ENCODE measurements at regions not wholly inside any gene's neighbourhood (a gene's known extent, or its start where the extent isn't known, plus 50 kb on each side); places are given as distances from the start of the nearest gene placed in this dataset.

DNA sequence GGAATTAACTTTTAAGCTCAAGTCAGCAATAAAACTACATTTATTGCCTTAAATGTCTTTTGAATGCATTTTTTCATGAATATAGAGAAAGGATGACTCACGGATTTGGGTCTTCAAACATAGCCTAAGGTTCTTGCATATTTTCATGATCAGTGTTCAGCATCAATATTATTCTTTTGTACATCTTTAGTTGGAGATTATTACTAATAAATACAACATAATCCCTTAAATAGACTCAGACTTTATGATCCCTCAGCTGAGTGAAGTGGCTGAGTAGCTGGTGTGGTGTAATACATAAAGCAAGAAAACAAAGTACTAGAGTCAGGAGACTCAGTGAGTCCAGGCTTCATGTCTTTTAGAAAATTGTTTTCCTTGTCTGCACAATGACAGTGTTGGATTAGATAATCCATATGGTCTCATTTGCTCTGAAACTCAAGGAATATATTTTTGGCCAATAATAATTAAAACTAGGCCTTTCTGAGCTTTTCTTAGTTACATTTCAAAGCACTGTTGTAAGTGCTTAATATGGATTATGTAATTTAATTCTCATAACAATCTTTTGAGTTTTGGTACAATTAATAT, 78.3 kb upstream of the UNC5C start:
- Histone ChIP-seq H3K27ac (ENCODE audit: low read depth, low read length) (no peak overlapping the region), H3K4me1 (ENCODE audit: control insufficient read depth, insufficient read depth, low read length) (no peaks in the 10 kb centered on the region; the same call in 1 of the 2 replicates), H3K36me3 (ENCODE audit: control insufficient read depth, insufficient read depth, low read length) (no peaks in the 10 kb centered on the region), H3K4me3 (ENCODE audit: low read depth, low read length) (no peak overlapping the region), H3K9ac (ENCODE audit: low read length) (no peak overlapping the region), H3K27me3 (ENCODE audit: control insufficient read depth, insufficient read depth, low read length) (no peaks in the 10 kb centered on the region), H3K9me3 (ENCODE audit: control insufficient read depth, insufficient read depth, low read depth, low read length) (no peaks in the 10 kb centered on the region)

DNA sequence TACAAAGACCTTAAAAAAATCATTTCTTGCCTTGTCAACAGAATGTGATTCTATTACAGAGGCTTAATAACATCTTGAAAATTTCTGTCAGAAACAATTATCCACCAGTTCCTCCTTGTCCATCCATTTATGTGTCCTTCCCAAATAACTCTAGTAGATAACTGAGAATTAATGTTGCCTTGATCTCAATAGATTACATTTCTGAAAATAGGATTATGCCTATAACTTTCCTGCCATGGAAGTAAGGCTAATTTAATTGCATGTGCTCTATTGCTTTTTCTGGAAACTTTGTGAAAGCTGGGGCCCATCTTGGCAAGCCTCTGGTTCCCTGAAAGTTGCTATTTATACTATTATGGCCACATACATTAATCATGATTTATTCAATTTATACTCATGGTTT, 76.2 kb upstream of the UNC5C start:
- H3K27me3 ChIP-seq (ENCODE audit: control insufficient read depth, insufficient read depth, low read length) = no peaks in the 10 kb centered on the region
- no peak overlapping the region for H3K4me3 ChIP-seq (ENCODE audit: low read depth, low read length)
- no peaks in the 10 kb centered on the region for H3K9me3 ChIP-seq (ENCODE audit: control insufficient read depth, insufficient read depth, low read depth, low read length)
- no peak overlapping the region for H3K27ac ChIP-seq (ENCODE audit: low read depth, low read length)
- H3K36me3 ChIP-seq (ENCODE audit: control insufficient read depth, insufficient read depth, low read length) = no peaks in the 10 kb centered on the region
- no peaks in the 10 kb centered on the region; the same call in 1 of the 2 replicates for H3K4me1 ChIP-seq (ENCODE audit: control insufficient read depth, insufficient read depth, low read length)
- H3K9ac ChIP-seq (ENCODE audit: low read length) = no peak overlapping the region

DNA sequence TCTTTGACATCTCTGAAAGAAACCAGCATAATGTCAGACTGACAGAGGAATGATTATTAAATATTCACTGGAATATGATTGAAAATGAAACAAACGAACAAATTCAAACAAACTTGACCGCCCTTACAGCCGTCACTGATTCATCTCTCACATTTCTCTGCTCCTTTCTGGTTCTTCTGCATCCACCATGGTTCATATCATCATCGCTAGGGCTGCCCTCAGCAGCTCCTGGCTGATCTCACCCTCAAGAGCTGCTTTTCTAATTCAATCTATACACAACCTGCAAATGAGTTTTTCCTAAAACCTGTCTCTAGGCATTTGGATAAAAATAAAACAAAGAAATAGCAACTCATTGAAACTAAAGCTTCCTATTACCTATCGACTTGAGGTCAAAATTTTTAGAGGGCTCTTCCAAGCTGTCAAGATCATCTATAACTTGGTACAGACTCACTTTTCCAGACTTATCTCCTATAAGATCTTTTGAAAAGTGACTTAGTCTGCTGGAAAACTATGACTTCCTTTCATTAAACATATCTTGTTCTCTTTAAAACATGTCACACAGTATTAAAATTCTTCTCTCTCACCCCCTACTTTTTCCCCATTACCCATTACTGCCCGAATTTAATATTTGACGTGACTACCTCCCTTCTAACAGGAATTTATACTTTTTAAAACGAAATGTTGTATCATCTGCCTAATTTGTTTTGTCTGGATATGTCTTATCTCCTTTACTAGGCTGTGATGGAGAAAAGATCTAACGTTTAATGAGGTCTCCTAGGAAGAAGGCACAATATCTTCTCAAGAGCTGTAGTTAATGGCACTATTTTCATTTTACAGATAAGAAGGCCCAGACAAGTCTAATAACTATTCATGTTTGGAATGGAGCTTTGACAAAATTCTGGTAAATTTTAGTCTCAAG, 71.0 kb upstream of the UNC5C start:
- no peak overlapping the region for H3K27ac ChIP-seq (ENCODE audit: low read depth, low read length)
- H3K36me3 ChIP-seq (ENCODE audit: control insufficient read depth, insufficient read depth, low read length) = no peaks in the 10 kb centered on the region
- H3K9ac ChIP-seq (ENCODE audit: low read length) = no peak overlapping the region

GRCh38 chr4:95614684-95615205, 66.0 kb upstream of the UNC5C start:
- H3K27me3 ChIP-seq (ENCODE audit: control insufficient read depth, insufficient read depth, low read length) = no peaks in the 10 kb centered on the region
- H3K9ac ChIP-seq (ENCODE audit: low read length) = no peak overlapping the region

More for the DNA sequence above, 71.0 kb upstream of the UNC5C start:
- Histone ChIP-seq H3K9me3 (ENCODE audit: control insufficient read depth, insufficient read depth, low read depth, low read length) (no peaks in the 10 kb centered on the region), H3K27me3 (ENCODE audit: control insufficient read depth, insufficient read depth, low read length) (no peaks in the 10 kb centered on the region), H3K4me1 (ENCODE audit: control insufficient read depth, insufficient read depth, low read length) (no peaks in the 10 kb centered on the region), H3K4me3 (ENCODE audit: low read depth, low read length) (no peak overlapping the region)

GRCh38 chr4:95610061-95610569, 61.3 kb upstream of the UNC5C start:
- no peaks in the 10 kb centered on the region for H3K36me3 ChIP-seq (ENCODE audit: control insufficient read depth, insufficient read depth, low read length)
- H3K4me3 ChIP-seq (ENCODE audit: low read depth, low read length) = no peak overlapping the region

More at GRCh38 chr4:95614684-95615205, 66.0 kb upstream of the UNC5C start:
- Histone ChIP-seq H3K4me3 (ENCODE audit: low read depth, low read length) (no peak overlapping the region), H3K27ac (ENCODE audit: low read depth, low read length) (no peak overlapping the region), H3K4me1 (ENCODE audit: control insufficient read depth, insufficient read depth, low read length) (peaks cover 5% of the 10 kb centered on the region; the same call in 1 of the 2 replicates), H3K9me3 (ENCODE audit: control insufficient read depth, insufficient read depth, low read depth, low read length) (no peaks in the 10 kb centered on the region), H3K36me3 (ENCODE audit: control insufficient read depth, insufficient read depth, low read length) (no peaks in the 10 kb centered on the region)

GRCh38 chr4:95606739-95607138, 58.0 kb upstream of the UNC5C start:
- no peaks in the 10 kb centered on the region for H3K9me3 ChIP-seq (ENCODE audit: control insufficient read depth, insufficient read depth, low read depth, low read length)
- H3K36me3 ChIP-seq (ENCODE audit: control insufficient read depth, insufficient read depth, low read length) = no peaks in the 10 kb centered on the region
- no peak overlapping the region for H3K9ac ChIP-seq (ENCODE audit: low read length)
- no peak overlapping the region for H3K4me3 ChIP-seq (ENCODE audit: low read depth, low read length)
- H3K27ac ChIP-seq (ENCODE audit: low read depth, low read length) = no peak overlapping the region
- H3K27me3 ChIP-seq (ENCODE audit: control insufficient read depth, insufficient read depth, low read length) = no peaks in the 10 kb centered on the region
- peaks cover 5% of the 10 kb centered on the region; the same call in 1 of the 2 replicates for H3K4me1 ChIP-seq (ENCODE audit: control insufficient read depth, insufficient read depth, low read length)

More at GRCh38 chr4:95610061-95610569, 61.3 kb upstream of the UNC5C start:
- peaks cover 5% of the 10 kb centered on the region; the same call in 1 of the 2 replicates for H3K4me1 ChIP-seq (ENCODE audit: control insufficient read depth, insufficient read depth, low read length)
- H3K9me3 ChIP-seq (ENCODE audit: control insufficient read depth, insufficient read depth, low read depth, low read length) = no peaks in the 10 kb centered on the region
- no peak overlapping the region for H3K9ac ChIP-seq (ENCODE audit: low read length)
- H3K27me3 ChIP-seq (ENCODE audit: control insufficient read depth, insufficient read depth, low read length) = no peaks in the 10 kb centered on the region
- no peak overlapping the region for H3K27ac ChIP-seq (ENCODE audit: low read depth, low read length)

GRCh38 chr4:95603393-95603792, 54.6 kb upstream of the UNC5C start:
- no peaks in the 10 kb centered on the region for H3K4me1 ChIP-seq (ENCODE audit: control insufficient read depth, insufficient read depth, low read length)
- no peaks in the 10 kb centered on the region for H3K36me3 ChIP-seq (ENCODE audit: control insufficient read depth, insufficient read depth, low read length)
- no peaks in the 10 kb centered on the region for H3K9me3 ChIP-seq (ENCODE audit: control insufficient read depth, insufficient read depth, low read depth, low read length)
- H3K9ac ChIP-seq (ENCODE audit: low read length) = no peak overlapping the region
- H3K27me3 ChIP-seq (ENCODE audit: control insufficient read depth, insufficient read depth, low read length) = no peaks in the 10 kb centered on the region
- no peak overlapping the region for H3K27ac ChIP-seq (ENCODE audit: low read depth, low read length)
- H3K4me3 ChIP-seq (ENCODE audit: low read depth, low read length) = no peak overlapping the region

DNA sequence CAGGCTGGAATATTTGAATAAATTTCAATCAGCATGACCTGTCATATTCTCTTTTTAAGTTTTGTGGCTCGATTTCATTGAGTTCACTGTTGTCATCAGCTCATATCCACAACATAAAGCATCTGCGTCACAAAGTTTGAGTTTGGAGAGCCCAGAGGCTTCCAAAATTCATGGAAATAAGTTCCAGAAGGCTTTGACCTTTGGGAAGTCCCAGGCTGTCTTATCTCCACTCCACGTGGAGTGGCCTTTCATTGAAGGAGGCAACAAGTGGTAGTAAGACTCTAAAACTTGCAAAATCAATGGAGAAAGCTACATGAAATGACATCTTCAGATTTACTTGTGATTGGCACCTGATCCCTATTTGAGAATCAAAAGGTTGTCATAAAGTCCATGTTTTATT, 54.1 kb upstream of the UNC5C start:
- no peak overlapping the region for H3K9ac ChIP-seq (ENCODE audit: low read length)
- H3K4me3 ChIP-seq (ENCODE audit: low read depth, low read length) = no peak overlapping the region
- no peaks in the 10 kb centered on the region for H3K36me3 ChIP-seq (ENCODE audit: control insufficient read depth, insufficient read depth, low read length)
- no peaks in the 10 kb centered on the region for H3K4me1 ChIP-seq (ENCODE audit: control insufficient read depth, insufficient read depth, low read length)
- H3K9me3 ChIP-seq (ENCODE audit: control insufficient read depth, insufficient read depth, low read depth, low read length) = no peaks in the 10 kb centered on the region
- no peak overlapping the region for H3K27ac ChIP-seq (ENCODE audit: low read depth, low read length)
- H3K27me3 ChIP-seq (ENCODE audit: control insufficient read depth, insufficient read depth, low read length) = no peaks in the 10 kb centered on the region

DNA sequence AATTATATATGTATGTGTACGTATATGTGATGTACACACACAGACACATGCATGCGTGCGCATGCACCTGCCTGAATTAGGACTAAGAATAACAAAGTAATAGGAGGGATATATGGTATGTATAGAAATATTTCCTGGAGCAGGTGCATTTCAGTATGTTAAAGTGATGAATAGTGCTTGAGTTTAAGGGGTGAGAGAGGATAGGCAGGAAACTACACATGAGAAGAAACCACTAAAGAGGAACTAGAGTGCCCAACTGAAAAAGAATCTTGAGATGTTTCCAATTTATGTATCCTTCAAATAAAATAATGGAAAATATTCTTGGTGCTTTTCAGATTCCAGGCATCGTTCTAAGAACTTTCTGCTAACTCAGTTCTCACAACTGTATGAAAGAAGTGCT, 52.6 kb upstream of the UNC5C start:
- no peaks in the 10 kb centered on the region for H3K27me3 ChIP-seq (ENCODE audit: control insufficient read depth, insufficient read depth, low read length)
- H3K9ac ChIP-seq (ENCODE audit: low read length) = no peak overlapping the region
- H3K27ac ChIP-seq (ENCODE audit: low read depth, low read length) = no peak overlapping the region
- no peak overlapping the region for H3K4me3 ChIP-seq (ENCODE audit: low read depth, low read length)
- no peaks in the 10 kb centered on the region for H3K4me1 ChIP-seq (ENCODE audit: control insufficient read depth, insufficient read depth, low read length)
- H3K9me3 ChIP-seq (ENCODE audit: control insufficient read depth, insufficient read depth, low read depth, low read length) = no peaks in the 10 kb centered on the region
- no peaks in the 10 kb centered on the region for H3K36me3 ChIP-seq (ENCODE audit: control insufficient read depth, insufficient read depth, low read length)

DNA sequence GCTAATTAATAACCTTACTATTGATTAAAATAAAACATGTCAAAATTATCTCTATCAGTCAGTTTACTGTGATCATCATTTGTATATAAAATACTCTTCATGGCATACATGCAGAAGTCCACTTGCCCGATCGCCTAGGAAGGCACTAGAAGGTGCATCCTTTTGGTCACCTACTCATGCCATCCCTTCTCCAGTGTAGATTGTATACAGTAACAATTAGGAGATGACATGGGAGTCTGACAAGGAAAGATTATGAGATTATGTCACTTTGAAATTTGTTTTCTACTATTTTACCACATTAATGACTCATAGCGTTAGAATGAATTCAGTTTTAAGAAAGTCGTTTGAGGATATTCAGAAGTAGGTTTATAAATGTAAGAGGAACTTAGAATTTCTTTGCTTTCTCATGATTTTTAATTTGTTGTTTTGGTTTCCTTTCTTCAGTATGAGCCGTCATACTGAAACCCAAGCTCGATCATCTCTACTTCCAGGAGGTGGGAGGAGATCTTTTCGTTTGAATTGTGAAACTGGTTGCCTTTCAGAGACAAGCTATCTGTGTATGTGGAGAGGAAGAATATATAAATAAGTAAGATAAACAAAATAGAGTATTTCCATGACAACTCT, 51.1 kb upstream of the UNC5C start:
- Histone ChIP-seq H3K27me3 (ENCODE audit: control insufficient read depth, insufficient read depth, low read length) (no peaks in the 10 kb centered on the region), H3K9ac (ENCODE audit: low read length) (no peak overlapping the region), H3K4me3 (ENCODE audit: low read depth, low read length) (no peak overlapping the region)

More for the DNA sequence above, 51.1 kb upstream of the UNC5C start:
- H3K27ac ChIP-seq (ENCODE audit: low read depth, low read length) = no peak overlapping the region
- no peaks in the 10 kb centered on the region for H3K9me3 ChIP-seq (ENCODE audit: control insufficient read depth, insufficient read depth, low read depth, low read length)
- H3K36me3 ChIP-seq (ENCODE audit: control insufficient read depth, insufficient read depth, low read length) = no peaks in the 10 kb centered on the region
- H3K4me1 ChIP-seq (ENCODE audit: control insufficient read depth, insufficient read depth, low read length) = no peaks in the 10 kb centered on the region

All from HUES6 (cell line).